SK-N-MC (cell line): ENCODE measurements at regions not wholly inside any gene's neighbourhood (a gene's known extent, or its start where the extent isn't known, plus 50 kb on each side); places are given as distances from the start of the nearest gene placed in this dataset.

ENCODE experiments used
- DNase-seq: peaks from one replicate; pipeline ENCODE4 v3.0.0-alpha.2; 2011; ENCODE audit warnings: low read depth, low spot score
- H3K27ac ChIP-seq: fragments of 200-600 bp; sonication (generic); 2 replicates; pipeline ENCODE4 v1.5.1; 2016; ENCODE audit warnings: mixed run types
- H3K36me3 ChIP-seq: fragments of 200-600 bp; sonication (generic); 2 replicates; pipeline ENCODE4 v1.6.1; 2017; ENCODE audit warnings: antibody characterized with exemption, low read length, mixed read lengths; ENCODE audit not compliant: insufficient read depth
- H3K4me3 ChIP-seq: fragments of 200-600 bp; sonication (generic); 2 replicates; pipeline ENCODE4 v1.5.1; 2016
- H3K9ac ChIP-seq: fragments of 200-600 bp; sonication (generic); 2 replicates; pipeline ENCODE4 v1.8.0; 2017; ENCODE audit warnings: mixed run types, mixed read lengths; ENCODE audit not compliant: insufficient read length
- H3K9me3 ChIP-seq: fragments of 200-600 bp; sonication (generic); 2 replicates; pipeline ENCODE4 v1.6.1; 2017; ENCODE audit warnings: low read depth, mild to moderate bottlenecking, antibody characterized with exemption, low read length, moderate library complexity, mixed read lengths
- EZH2 ChIP-seq: fragments of 200-600 bp; sonication (generic); IDR thresholded peaks from one replicate; pipeline ENCODE4 v1.6.1; 2017; ENCODE audit warnings: antibody characterized with exemption
- FOXP2 ChIP-seq: optimal IDR thresholded peaks from 2 replicates; pipeline ENCODE3; 2011; ENCODE audit warnings: mild to moderate bottlenecking, moderate library complexity; ENCODE audit not compliant: insufficient read depth; ENCODE audit errors: extremely low read length, control extremely low read depth
- POLR2AphosphoS5 ChIP-seq: IDR thresholded peaks from 2 replicates; pipeline ENCODE4 v1.6.1; 2012; ENCODE audit warnings: mild to moderate bottlenecking, low read depth, low read length, borderline replicate concordance

DNA sequence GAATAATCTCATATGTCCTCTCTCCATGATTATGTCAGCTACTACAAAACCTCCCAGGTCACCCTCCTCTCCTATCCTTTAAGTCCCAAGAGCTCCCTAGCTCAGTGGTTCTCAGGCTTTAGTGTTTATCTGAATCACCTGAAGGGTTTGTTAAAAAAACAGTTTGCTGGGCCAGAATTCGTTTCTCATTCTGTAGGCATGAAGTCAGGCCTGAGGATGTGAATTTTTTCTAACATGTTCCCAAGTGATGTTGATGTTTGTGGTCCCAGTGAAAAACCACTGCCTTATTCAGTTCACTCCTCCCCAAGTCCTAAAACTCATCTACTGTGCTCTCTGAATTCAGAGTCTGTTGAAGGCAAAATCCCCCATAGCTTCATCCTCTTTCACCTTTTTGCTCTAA is 241.4 kb downstream of the ETNK1 start:
- H3K36me3 ChIP-seq = no peaks in the 10 kb centered on the region
- no peak for DNase-seq
- H3K27ac ChIP-seq = no peak overlapping the region
- H3K9ac ChIP-seq = no peak overlapping the region
- TF ChIP-seq FOXP2 (no peak), POLR2AphosphoS5 (no peak), EZH2 (no peak)
- H3K9me3 ChIP-seq = no peaks in the 10 kb centered on the region
- no peak overlapping the region for H3K4me3 ChIP-seq

DNA sequence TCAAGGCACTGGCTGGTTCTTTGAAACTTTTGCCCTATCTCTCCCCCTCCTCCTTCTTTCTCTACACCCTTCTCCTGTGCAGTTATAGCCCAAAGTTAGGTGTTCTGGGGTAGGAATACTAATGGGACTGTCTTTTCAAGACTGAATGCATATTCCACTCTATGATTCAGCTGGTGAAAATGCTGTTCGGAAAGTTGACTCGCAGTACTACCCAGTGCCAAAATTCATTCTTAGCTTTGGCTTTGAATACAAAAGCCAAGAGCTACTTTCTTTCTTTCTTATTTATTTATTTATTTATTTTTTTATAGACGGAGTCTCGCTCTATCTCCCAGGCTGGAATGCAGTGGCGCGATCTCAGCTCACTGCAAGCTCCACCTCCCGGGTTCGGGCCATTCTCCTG is 249.2 kb downstream of the ETNK1 start:
- no peak overlapping the region for H3K4me3 ChIP-seq
- no peaks in the 10 kb centered on the region for H3K9me3 ChIP-seq
- no peak for DNase-seq
- no peak overlapping the region for H3K9ac ChIP-seq
- H3K36me3 ChIP-seq = no peaks in the 10 kb centered on the region
- TF ChIP-seq POLR2AphosphoS5 (no peak), FOXP2 (no peak), EZH2 (no peak)
- no peak overlapping the region for H3K27ac ChIP-seq

DNA sequence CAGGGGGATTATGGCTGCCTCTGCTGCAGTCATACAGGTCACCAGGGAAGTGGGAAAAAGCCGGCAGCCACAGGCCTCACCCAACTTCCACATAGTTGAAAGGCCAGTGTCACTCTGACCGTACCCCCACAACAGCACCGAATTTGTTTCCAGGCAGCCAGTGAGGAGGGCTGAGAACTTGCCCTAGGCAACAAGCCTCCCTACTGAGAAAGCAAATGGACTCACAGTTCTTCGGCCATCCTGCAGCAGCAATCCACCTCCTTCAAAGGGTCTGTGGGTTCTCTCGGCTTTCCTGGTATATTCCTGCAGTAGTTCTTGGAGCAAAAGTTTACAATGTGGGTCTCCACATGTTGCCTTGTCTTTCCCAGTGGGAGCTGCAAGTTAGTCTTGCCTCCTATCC is 251.3 kb downstream of the ETNK1 start:
- DNase-seq = no peak
- H3K9me3 ChIP-seq = no peaks in the 10 kb centered on the region
- no peak overlapping the region for H3K4me3 ChIP-seq
- H3K9ac ChIP-seq = no peak overlapping the region
- TF ChIP-seq EZH2 (no peak), FOXP2 (no peak), POLR2AphosphoS5 (no peak)
- H3K27ac ChIP-seq = no peak overlapping the region
- no peaks in the 10 kb centered on the region for H3K36me3 ChIP-seq

DNA sequence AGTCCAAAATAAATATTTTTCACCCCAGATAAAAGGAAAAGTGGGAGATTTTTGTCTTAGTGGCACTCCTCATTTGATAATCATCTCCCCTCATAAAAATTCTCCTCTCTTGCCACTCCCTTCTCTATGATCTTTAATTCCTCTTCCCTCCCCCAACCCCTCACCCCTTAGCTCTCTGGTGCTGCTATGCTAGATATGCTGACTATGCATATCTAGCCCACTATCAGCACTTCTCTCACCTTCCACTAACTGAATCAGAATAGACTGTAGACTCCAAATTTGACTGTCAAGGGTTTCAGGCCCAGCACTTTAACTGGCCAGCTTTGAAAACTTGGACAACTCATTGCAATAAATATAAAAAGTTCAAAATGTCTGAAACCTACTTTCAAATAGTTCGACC is 254.2 kb downstream of the ETNK1 start:
- no peak for DNase-seq
- H3K9ac ChIP-seq = no peak overlapping the region
- H3K4me3 ChIP-seq = no peak overlapping the region
- H3K36me3 ChIP-seq = no peaks in the 10 kb centered on the region
- TF ChIP-seq FOXP2 = no peak
- TF ChIP-seq POLR2AphosphoS5 = no peak
- H3K9me3 ChIP-seq = no peaks in the 10 kb centered on the region
- H3K27ac ChIP-seq = no peak overlapping the region

DNA sequence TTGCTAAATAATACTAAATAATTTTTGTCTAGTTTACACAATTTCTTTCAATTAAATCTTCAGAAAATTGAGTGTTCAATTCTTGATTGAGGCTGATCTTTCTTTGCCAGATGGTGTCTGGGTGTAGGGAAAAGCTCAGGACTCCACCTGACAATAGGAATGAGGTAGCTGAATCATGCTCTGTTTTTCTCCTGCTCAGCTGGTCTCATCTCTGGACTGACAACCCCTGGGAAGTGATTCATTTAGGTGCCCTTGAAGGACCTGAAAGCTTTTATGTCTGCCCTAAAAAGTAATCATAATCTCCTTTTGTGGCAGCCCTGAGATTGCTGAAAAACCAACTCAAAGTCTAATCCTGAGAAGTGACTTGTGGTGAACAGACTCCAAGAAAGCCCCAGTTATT is 255.4 kb downstream of the ETNK1 start:
- TF ChIP-seq EZH2 (no peak), FOXP2 (no peak), POLR2AphosphoS5 (no peak)
- no peaks in the 10 kb centered on the region for H3K9me3 ChIP-seq
- no peak for DNase-seq
- H3K9ac ChIP-seq = no peak overlapping the region
- no peaks in the 10 kb centered on the region for H3K36me3 ChIP-seq
- no peak overlapping the region for H3K27ac ChIP-seq
- no peak overlapping the region for H3K4me3 ChIP-seq

DNA sequence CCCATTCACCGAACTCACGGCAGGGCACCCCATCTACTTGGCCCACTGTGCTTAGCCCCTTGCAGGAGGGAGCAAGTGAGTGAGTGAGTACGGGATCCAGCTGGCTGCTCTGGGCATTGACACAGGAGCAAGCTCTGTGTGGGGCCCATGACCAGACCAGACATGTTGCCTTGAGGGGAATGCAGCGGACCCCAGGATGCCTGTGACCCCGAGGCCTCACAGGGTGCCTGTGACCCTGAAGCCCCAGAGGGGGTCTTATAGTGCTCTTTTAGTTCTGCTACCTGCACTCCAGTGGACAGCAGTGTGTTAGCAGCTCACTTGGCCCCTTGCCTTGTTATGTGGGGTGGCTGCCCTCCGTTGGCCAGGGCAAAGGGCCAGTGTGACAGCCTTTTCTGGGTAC is 255.8 kb downstream of the ETNK1 start:
- no peaks in the 10 kb centered on the region for H3K36me3 ChIP-seq
- no peak overlapping the region for H3K27ac ChIP-seq
- no peak for TF ChIP-seq POLR2AphosphoS5
- TF ChIP-seq EZH2 = no peak
- no peak for TF ChIP-seq FOXP2
- DNase-seq = no peak
- H3K4me3 ChIP-seq = no peak overlapping the region
- H3K9ac ChIP-seq = no peak overlapping the region
- H3K9me3 ChIP-seq = no peaks in the 10 kb centered on the region

DNA sequence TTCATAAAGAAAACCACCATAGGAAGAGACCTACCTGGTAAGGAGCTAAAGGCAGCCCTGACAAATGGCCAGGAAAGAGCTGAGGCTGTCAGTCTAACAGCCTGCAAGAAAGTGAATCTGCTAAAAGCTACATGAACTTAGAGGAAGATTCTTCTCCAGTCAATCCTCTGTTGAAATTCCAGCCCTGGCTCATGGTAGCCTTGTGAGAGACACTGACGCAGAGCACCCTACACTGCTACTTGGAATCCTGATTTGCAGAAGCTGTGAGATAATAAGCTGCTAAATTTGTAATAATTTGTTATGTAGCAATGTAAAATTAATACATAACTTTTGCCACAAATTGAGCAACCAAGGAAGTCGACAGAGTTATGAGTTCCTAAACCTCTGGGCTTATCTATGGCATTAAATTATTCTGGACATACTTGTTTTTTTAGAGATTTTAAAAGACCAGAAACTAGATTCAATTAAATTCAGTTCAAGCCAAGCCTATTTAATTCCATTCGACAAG is 257.0 kb downstream of the ETNK1 start:
- H3K9ac ChIP-seq = no peak overlapping the region
- no peak overlapping the region for H3K27ac ChIP-seq
- no peaks in the 10 kb centered on the region for H3K36me3 ChIP-seq
- no peaks in the 10 kb centered on the region for H3K9me3 ChIP-seq
- DNase-seq = no peak
- H3K4me3 ChIP-seq = no peak overlapping the region
- no peak for TF ChIP-seq POLR2AphosphoS5
- TF ChIP-seq FOXP2 = no peak
- no peak for TF ChIP-seq EZH2

DNA sequence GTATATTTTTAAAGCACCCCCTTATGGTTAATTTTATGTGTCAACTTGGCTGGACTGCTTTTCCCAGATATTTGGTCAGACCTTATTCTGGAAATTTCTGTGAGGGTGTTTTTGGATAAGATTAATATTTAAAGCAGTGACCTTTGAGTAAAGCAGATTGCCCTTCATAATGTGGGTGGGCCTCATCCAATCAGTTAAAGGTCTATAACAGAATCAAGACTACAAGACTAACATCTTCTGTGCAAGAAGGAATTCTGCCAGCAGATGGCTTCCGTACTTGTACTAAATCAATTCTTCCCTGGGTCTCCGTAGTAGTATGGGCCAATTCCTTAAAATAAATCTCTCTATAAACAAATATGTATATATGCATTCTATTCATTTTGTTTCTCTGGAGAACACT is 257.6 kb downstream of the ETNK1 start:
- no peak overlapping the region for H3K4me3 ChIP-seq
- TF ChIP-seq FOXP2 (no peak), POLR2AphosphoS5 (no peak), EZH2 (no peak)
- H3K9me3 ChIP-seq = no peaks in the 10 kb centered on the region
- no peak overlapping the region for H3K27ac ChIP-seq
- H3K36me3 ChIP-seq = no peaks in the 10 kb centered on the region
- no peak for DNase-seq
- H3K9ac ChIP-seq = no peak overlapping the region

DNA sequence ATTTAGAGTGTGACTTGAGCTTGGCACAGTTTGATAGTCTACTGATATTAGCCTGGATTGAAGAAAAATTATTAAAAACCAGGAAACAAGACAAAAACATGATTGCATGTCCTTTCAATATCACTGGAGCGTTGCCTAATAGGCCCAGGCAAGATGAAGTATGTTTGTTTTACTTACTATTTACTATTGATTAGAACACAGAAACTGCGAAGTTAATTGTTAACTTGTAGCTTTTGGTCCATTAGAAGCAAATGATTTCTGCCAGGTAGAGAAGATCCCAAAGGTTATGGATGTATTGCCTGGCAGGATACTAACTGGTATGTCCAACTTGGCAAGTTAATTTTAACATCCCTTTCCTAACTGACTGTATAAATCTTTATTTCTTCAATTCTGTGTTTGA is 268.9 kb downstream of the ETNK1 start:
- Histone ChIP-seq H3K36me3 (no peaks in the 10 kb centered on the region), H3K9ac (no peak overlapping the region), H3K9me3 (no peaks in the 10 kb centered on the region), H3K27ac (no peak overlapping the region), H3K4me3 (no peak overlapping the region)
- no peak for DNase-seq
- no peak for TF ChIP-seq POLR2AphosphoS5
- no peak for TF ChIP-seq FOXP2
- TF ChIP-seq EZH2 = no peak
